Panc1 (cell line): ENCODE measurements at regions not wholly inside any gene's neighbourhood (a gene's known extent, or its start where the extent isn't known, plus 50 kb on each side); places are given as distances from the start of the nearest gene placed in this dataset.

Experiments used
- ATAC-seq: fragments of 200-7000 bp; cut with Tn5 transposase; 2 replicates; pipeline ENCODE4 v1.9.1; 2020; ENCODE audit warnings: mild to moderate bottlenecking, moderate library complexity
- BruUV-seq: library from RNA; stranded (reverse); fragments of 400-500 nt; replicated peaks from 2 replicates; lab custom pipeline; 2021; lab: Mats Ljungman, UMichigan
- CTCF ChIA-PET: fragments of 300-600 bp; sonication (Branson Sonifier 250); formaldehyde crosslinking; loops from one replicate; lab custom pipeline; 2022; ENCODE audit warnings: antibody characterized with exemption; lab: Charles Lee
- POLR2A ChIA-PET: fragments of 300-600 bp; sonication (Branson Sonifier 250); formaldehyde crosslinking; loops from one replicate; lab custom pipeline; 2022; ENCODE audit warnings: antibody characterized with exemption; lab: Charles Lee
- DNase-seq: peaks from one replicate; pipeline ENCODE4 v3.0.0-alpha.2; 2010; ENCODE audit warnings: low read depth, low spot score
- H3K27ac ChIP-seq: 2 replicates; pipeline ENCODE4 v1.5.1; 2011; ENCODE audit warnings: mild to moderate bottlenecking, low read length, inconsistent platforms
- H3K27me3 ChIP-seq: fragments of 200-500 bp; sonication (Bioruptor generic); 2 replicates; pipeline ENCODE4 v1.6.0; 2014; ENCODE audit warnings: low read length, inconsistent platforms; ENCODE audit not compliant: control insufficient read depth, insufficient read depth
- H3K36me3 ChIP-seq: fragments of 200-500 bp; sonication (Bioruptor generic); 2 replicates; pipeline ENCODE4 v1.5.1; 2014; ENCODE audit warnings: inconsistent platforms, mild to moderate bottlenecking, low read length, moderate library complexity; ENCODE audit not compliant: control insufficient read depth, insufficient read depth
- H3K4me1 ChIP-seq: 2 replicates; pipeline ENCODE4 v1.5.1; 2011; ENCODE audit warnings: inconsistent platforms, mild to moderate bottlenecking, low read length, moderate library complexity; ENCODE audit not compliant: control insufficient read depth, insufficient read depth
- H3K4me3 ChIP-seq, 2 experiments: 2 replicates each; pipeline ENCODE4 v1.5.1; 2011 to 2012; ENCODE audit warnings: low read depth in 2 of 2, low read length in 2 of 2, mild to moderate bottlenecking in 2 of 2, inconsistent platforms in 1 of 2, moderate library complexity in 1 of 2
- H3K9me3 ChIP-seq: fragments of 200-500 bp; sonication (Bioruptor generic); 2 replicates; pipeline ENCODE4 v1.5.1; 2014; ENCODE audit warnings: low read depth, mild to moderate bottlenecking, inconsistent platforms, low read length, moderate library complexity; ENCODE audit not compliant: control insufficient read depth, insufficient read depth
- POLR2AphosphoS5 ChIP-seq: IDR thresholded peaks from 2 replicates; pipeline ENCODE4 v1.6.1; 2012; ENCODE audit warnings: mild to moderate bottlenecking, low read depth, low read length, moderate library complexity
- SIN3A ChIP-seq: IDR thresholded peaks from 2 replicates; pipeline ENCODE4 v1.6.1; 2012; ENCODE audit warnings: low read depth, mild to moderate bottlenecking, low read length, moderate library complexity, borderline replicate concordance; ENCODE audit not compliant: insufficient read depth
- TCF7L2 ChIP-seq: IDR thresholded peaks from 2 replicates; pipeline ENCODE4 v1.6.1; 2011; ENCODE audit warnings: mild to moderate bottlenecking, low read depth, low read length, inconsistent platforms
- in situ Hi-C: cut with HindIII; loops from 2 replicates; pipeline ENCODE4 v1.10.0; 2016; ENCODE audit warnings: low sequenced_read_pairs, low pct_unique_long_range_greater_than_20kb
- intact Hi-C: fragments of 100-400 bp; cut with micrococcal nuclease; formaldehyde crosslinking; loops from one replicate; pipeline ENCODE4 v1.10.0; 2022; ENCODE audit not compliant: unreplicated experiment
- TF ChIP-seq, protein P1 (sequence below), 2 experiments: IDR thresholded peaks; 2 replicates each; pipeline ENCODE4 v1.6.1; 2011 to 2012; ENCODE audit warnings: low read depth in 2 of 2, control low read depth in 1 of 2, low read length in 1 of 2, mild to moderate bottlenecking in 1 of 2, moderate library complexity in 1 of 2; ENCODE audit not compliant: insufficient read depth in 1 of 2
- TF ChIP-seq, protein P2 (sequence below): fragments of 450-650 bp; IDR thresholded peaks from 2 replicates; pipeline ENCODE4 v1.5.1; 2017; ENCODE audit warnings: mild to moderate bottlenecking

DNA sequence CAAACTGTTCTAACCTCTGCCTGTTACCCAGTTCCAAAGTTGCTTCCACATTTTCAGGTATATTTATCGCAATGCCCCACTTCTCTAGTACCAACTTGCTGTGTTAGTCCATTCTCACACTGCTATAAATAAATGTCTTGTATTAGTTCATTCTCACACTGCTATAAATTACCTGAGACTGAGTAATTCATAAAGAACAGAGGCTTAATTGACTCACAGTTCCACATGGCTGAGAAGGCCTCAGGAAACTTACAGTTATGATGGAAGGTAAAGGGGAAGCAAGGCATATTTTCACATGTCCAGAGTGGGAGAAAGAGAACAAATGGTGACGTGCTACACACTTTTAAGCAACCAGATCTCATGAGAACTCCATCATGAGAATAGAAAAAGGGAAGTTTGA, 130.4 kb upstream of the C11orf87 start:
- no peak overlapping the region for H3K4me3 ChIP-seq
- H3K27me3 ChIP-seq, result no peaks in the 10 kb centered on the region
- DNase-seq, result no peak
- CTCF ChIA-PET, result no interaction called here
- TF ChIP-seq TCF7L2 (no peak), SIN3A (no peak), POLR2AphosphoS5 (no peak)
- TF ChIP-seq, protein P1, sequence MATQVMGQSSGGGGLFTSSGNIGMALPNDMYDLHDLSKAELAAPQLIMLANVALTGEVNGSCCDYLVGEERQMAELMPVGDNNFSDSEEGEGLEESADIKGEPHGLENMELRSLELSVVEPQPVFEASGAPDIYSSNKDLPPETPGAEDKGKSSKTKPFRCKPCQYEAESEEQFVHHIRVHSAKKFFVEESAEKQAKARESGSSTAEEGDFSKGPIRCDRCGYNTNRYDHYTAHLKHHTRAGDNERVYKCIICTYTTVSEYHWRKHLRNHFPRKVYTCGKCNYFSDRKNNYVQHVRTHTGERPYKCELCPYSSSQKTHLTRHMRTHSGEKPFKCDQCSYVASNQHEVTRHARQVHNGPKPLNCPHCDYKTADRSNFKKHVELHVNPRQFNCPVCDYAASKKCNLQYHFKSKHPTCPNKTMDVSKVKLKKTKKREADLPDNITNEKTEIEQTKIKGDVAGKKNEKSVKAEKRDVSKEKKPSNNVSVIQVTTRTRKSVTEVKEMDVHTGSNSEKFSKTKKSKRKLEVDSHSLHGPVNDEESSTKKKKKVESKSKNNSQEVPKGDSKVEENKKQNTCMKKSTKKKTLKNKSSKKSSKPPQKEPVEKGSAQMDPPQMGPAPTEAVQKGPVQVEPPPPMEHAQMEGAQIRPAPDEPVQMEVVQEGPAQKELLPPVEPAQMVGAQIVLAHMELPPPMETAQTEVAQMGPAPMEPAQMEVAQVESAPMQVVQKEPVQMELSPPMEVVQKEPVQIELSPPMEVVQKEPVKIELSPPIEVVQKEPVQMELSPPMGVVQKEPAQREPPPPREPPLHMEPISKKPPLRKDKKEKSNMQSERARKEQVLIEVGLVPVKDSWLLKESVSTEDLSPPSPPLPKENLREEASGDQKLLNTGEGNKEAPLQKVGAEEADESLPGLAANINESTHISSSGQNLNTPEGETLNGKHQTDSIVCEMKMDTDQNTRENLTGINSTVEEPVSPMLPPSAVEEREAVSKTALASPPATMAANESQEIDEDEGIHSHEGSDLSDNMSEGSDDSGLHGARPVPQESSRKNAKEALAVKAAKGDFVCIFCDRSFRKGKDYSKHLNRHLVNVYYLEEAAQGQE (IDR thresholded peaks at IDR 0.05; ENCODE audit: insufficient read depth in 1 of 2, low read depth in 2 of 2, low read length in 1 of 2), result no peak
- TF ChIP-seq, protein P2, sequence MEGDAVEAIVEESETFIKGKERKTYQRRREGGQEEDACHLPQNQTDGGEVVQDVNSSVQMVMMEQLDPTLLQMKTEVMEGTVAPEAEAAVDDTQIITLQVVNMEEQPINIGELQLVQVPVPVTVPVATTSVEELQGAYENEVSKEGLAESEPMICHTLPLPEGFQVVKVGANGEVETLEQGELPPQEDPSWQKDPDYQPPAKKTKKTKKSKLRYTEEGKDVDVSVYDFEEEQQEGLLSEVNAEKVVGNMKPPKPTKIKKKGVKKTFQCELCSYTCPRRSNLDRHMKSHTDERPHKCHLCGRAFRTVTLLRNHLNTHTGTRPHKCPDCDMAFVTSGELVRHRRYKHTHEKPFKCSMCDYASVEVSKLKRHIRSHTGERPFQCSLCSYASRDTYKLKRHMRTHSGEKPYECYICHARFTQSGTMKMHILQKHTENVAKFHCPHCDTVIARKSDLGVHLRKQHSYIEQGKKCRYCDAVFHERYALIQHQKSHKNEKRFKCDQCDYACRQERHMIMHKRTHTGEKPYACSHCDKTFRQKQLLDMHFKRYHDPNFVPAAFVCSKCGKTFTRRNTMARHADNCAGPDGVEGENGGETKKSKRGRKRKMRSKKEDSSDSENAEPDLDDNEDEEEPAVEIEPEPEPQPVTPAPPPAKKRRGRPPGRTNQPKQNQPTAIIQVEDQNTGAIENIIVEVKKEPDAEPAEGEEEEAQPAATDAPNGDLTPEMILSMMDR, result no peak
- H3K9me3 ChIP-seq, result no peaks in the 10 kb centered on the region
- intact Hi-C loops (no loop called here), in situ Hi-C loops (no loop called here)
- H3K4me1 ChIP-seq, result no peaks in the 10 kb centered on the region
- no peak overlapping the region for H3K27ac ChIP-seq
- no peaks in the 10 kb centered on the region for H3K36me3 ChIP-seq
- no peak for ATAC-seq
- no TSS peak for BruUV-seq
- POLR2A ChIA-PET, result no interaction called here

DNA sequence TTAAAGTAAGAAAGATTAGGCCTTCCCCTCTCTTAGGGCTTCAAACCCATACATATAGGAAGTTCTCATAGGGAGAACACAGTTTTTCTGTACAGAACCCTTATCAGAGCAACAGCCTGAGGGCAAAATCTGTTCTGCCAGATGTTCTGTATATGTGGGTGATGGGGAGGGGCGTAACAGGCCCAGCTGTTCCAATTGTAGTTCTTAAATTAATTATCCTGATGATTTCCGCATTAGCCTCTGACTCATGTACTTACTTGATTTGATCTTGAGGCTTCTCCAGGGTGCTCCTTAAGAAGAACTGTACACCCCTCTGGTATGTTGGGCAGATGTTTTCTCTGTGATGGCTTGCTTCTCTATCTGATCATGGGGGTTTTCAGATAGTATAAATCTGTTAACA, 123.1 kb upstream of the C11orf87 start:
- ChIA-PET CTCF (no interaction called here), POLR2A (no interaction called here)
- H3K9me3 ChIP-seq, result no peaks in the 10 kb centered on the region
- intact Hi-C loops (no loop called here), in situ Hi-C loops (no loop called here)
- H3K4me1 ChIP-seq, result no peaks in the 10 kb centered on the region
- DNase-seq (no peak), ATAC-seq (no peak)
- TF ChIP-seq, protein P2, result no peak
- TF ChIP-seq POLR2AphosphoS5 (no peak), TCF7L2 (no peak), SIN3A (no peak)
- TF ChIP-seq, protein P1 (IDR thresholded peaks at IDR 0.05; ENCODE audit: insufficient read depth in 1 of 2, low read depth in 2 of 2, low read length in 1 of 2), result no peak
- H3K4me3 ChIP-seq, result no peak overlapping the region
- no peaks in the 10 kb centered on the region for H3K27me3 ChIP-seq
- no peak overlapping the region for H3K27ac ChIP-seq
- BruUV-seq, result no TSS peak
- H3K36me3 ChIP-seq, result no peaks in the 10 kb centered on the region
